T-cell (primary cell): ENCODE measurements at regions not wholly inside any gene's neighbourhood (a gene's known extent, or its start where the extent isn't known, plus 50 kb on each side); places are given as distances from the start of the nearest gene placed in this dataset.

Source experiments
- ATAC-seq, 4 experiments: fragments of 200-7000 bp in 3 of 4; fragments of 150-1000 bp in 1 of 4; cut with Tn5 transposase; replicated peaks in 1 of 4; 1 replicate in 3 of 4; 2 replicates in 1 of 4; pipeline ENCODE4 v1.10.0; 2021; ENCODE audit warnings: moderate library complexity in 3 of 4, mild to moderate bottlenecking in 2 of 4, moderate number of reproducible peaks in 1 of 4
- CTCF ChIA-PET, 2 donors: fragments of 300-600 bp; sonication (Branson Sonifier 250); formaldehyde crosslinking; loops; one replicate each; lab custom pipeline; 2022; ENCODE audit warnings: antibody characterized with exemption in 2 of 2; lab: Charles Lee
- POLR2A ChIA-PET, 2 donors: fragments of 300-600 bp; sonication (Branson Sonifier 250); formaldehyde crosslinking; loops; one replicate each; lab custom pipeline; 2022; ENCODE audit warnings: antibody characterized with exemption in 2 of 2; lab: Charles Lee
- DNase-seq, 35 experiments: peaks; one replicate each; pipeline versions ENCODE4 v3.0.0 to v3.0.0-alpha.2; 2013 to 2023
- H3K27ac ChIP-seq: one replicate; pipeline ENCODE4 v1.5.1; 2013; ENCODE audit warnings: low read length
- H3K27me3 ChIP-seq, 2 experiments: replicated peaks in 1 of 2; 1 replicate in 1 of 2; 2 replicates in 1 of 2; pipeline versions ENCODE4 v1.6.1 to v1.7.0; 2013; ENCODE audit warnings: low read length in 1 of 2, mixed read lengths in 1 of 2; ENCODE audit not compliant: control insufficient read depth in 2 of 2, insufficient read depth in 2 of 2; ENCODE audit errors: extremely low read depth in 1 of 2
- H3K36me3 ChIP-seq, 2 donors: 1 replicate in 1 of 2; 2 replicates in 1 of 2; pipeline versions ENCODE4 v1.6.1 to v1.7.0; 2013; ENCODE audit warnings: low read length in 1 of 2; ENCODE audit not compliant: control insufficient read depth in 2 of 2, insufficient read depth in 1 of 2; ENCODE audit errors: extremely low read depth in 1 of 2
- H3K4me1 ChIP-seq, 2 experiments: 1 replicate in 1 of 2; 2 replicates in 1 of 2; pipeline versions ENCODE4 v1.6.1 to v1.7.0; 2013; ENCODE audit warnings: low read length in 2 of 2, mixed read lengths in 1 of 2; ENCODE audit not compliant: insufficient read depth in 2 of 2, control insufficient read depth in 1 of 2; ENCODE audit errors: extremely low read depth in 1 of 2
- H3K4me3 ChIP-seq, 2 donors: 1 replicate in 1 of 2; 2 replicates in 1 of 2; pipeline versions ENCODE4 v1.5.1 to v1.7.0; 2013; ENCODE audit warnings: mild to moderate bottlenecking in 2 of 2, low read length in 1 of 2, moderate library complexity in 1 of 2; ENCODE audit not compliant: control insufficient read depth in 1 of 2; ENCODE audit errors: extremely low read depth in 1 of 2
- H3K9me3 ChIP-seq: 2 replicates; pipeline ENCODE4 v1.7.0; 2013
- H3K27ac Mint-ChIP-seq, 2 donors: one replicate each; pipeline ENCODE4 v1.8.0; 2020 to 2021; ENCODE audit warnings: mild to moderate bottlenecking in 2 of 2, mixed read lengths in 2 of 2
- H3K27me3 Mint-ChIP-seq, 2 donors: one replicate each; pipeline ENCODE4 v1.8.0; 2021 to 2022; ENCODE audit warnings: mixed read lengths in 2 of 2
- H3K36me3 Mint-ChIP-seq: one replicate; pipeline ENCODE4 v1.8.0; 2021; ENCODE audit warnings: mixed read lengths
- H3K4me1 Mint-ChIP-seq, 3 donors: one replicate each; pipeline ENCODE4 v1.8.0; 2020 to 2022; ENCODE audit warnings: mixed read lengths in 3 of 3, mild to moderate bottlenecking in 1 of 3
- H3K4me3 Mint-ChIP-seq, 3 donors: one replicate each; pipeline ENCODE4 v1.8.0; 2020 to 2022; ENCODE audit warnings: mild to moderate bottlenecking in 3 of 3, mixed read lengths in 3 of 3, moderate library complexity in 3 of 3
- H3K9me3 Mint-ChIP-seq, 3 donors: one replicate each; pipeline ENCODE4 v1.8.0; 2020 to 2022; ENCODE audit warnings: mixed read lengths in 3 of 3
- WGBS: methylation state at CpG from one replicate; pipeline ENCODE4 v1.1.5; 2013; ENCODE audit warnings: missing lambda C conversion rate; ENCODE audit not compliant: insufficient coverage; 5-methylcytosine and 5-hydroxymethylcytosine counted together

DNA sequence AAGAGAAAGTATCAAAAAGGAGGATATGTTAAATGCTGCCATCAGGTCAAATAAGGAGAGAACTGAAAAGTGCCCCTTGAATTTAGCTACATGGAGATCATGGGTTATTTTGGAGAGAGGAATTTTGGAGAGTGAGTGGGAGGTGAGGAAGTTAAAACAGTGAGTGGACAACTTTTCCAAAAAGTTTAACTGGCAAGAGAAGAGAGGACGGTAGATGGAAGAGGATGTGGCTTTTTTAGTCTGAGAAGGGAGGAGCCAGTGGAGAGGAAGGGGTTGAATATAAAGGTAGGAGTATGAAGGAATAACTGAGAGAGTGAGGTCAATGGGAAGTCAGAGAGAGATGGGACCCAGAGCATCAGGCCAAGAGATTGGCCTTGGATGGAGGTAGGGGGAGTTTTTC is 62.5 kb upstream of the NFE2L2 start:
- Histone ChIP-seq H3K27ac (no peak overlapping the region), H3K4me3 (no peak overlapping the region), H3K9me3 (no peaks in the 10 kb centered on the region), H3K27me3 (no peaks in the 10 kb centered on the region), H3K4me1 (peaks cover 5 to 8% of the 10 kb centered on the region in 2 experiments), H3K36me3 (peaks cover 0 to 2% of the 10 kb centered on the region in 2 donors)
- ChIA-PET POLR2A (interaction anchor here in 1 of 2 donors (0.7 kb wide), 1 partner anchor 163 kb away, joined by 4 read pairs; no protein-coding TSS in a partner anchor), CTCF (interaction anchor here (1.1 to 2.1 kb wide), 3 partner anchors 9 to 16 kb away, joined by 3 to 9 read pairs (median 3); no protein-coding TSS in a partner anchor)
- H3K36me3 Mint-ChIP-seq = peaks cover 8% of the 10 kb centered on the region
- no peaks in the 10 kb centered on the region for H3K27me3 Mint-ChIP-seq
- no peak for DNase-seq
- no peaks in the 10 kb centered on the region for H3K9me3 Mint-ChIP-seq
- no peak overlapping the region for H3K27ac Mint-ChIP-seq
- 8% methylated on average over 1 of the region's 1 CpG for whole genome bisulfite sequencing
- peak in 2 of 4 experiments; percentile 51 to 56 for ATAC-seq
- H3K4me3 Mint-ChIP-seq = no peak overlapping the region
- H3K4me1 Mint-ChIP-seq = peaks cover 7 to 16% (median 16%) of the 10 kb centered on the region in 3 donors

DNA sequence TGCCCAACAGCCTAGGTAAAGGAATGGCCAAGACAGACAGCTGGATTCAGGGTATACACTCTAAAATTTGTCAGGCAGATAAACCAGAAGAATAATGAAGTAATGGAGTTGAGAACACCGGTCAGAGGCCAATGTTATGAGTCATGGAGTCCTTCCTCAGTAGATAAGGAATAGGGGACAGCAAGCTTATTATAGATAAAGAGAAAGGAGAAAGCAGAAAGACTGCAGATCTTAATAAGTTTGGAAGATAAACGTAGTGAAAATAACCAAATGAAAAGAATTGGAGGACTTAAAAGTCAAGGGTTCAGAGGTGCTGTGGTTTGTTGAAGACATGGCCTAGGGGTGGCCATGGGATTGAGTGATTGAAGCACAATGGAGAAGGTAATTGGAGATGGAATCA is 63.5 kb upstream of the NFE2L2 start:
- no peak overlapping the region for H3K4me3 ChIP-seq
- ATAC-seq (no peak), DNase-seq (no peak)
- H3K4me1 ChIP-seq = peaks cover 5 to 10% of the 10 kb centered on the region in 2 experiments
- no peak overlapping the region for H3K27ac Mint-ChIP-seq
- H3K9me3 ChIP-seq = no peaks in the 10 kb centered on the region
- no peaks in the 10 kb centered on the region for H3K27me3 ChIP-seq
- WGBS = 95% methylated on average over 2 of the region's 2 CpGs
- ChIA-PET POLR2A (no interaction called here), CTCF (interaction anchor here in 1 of 2 donors (0.7 kb wide), 1 partner anchor 103 kb away, joined by 3 read pairs; no protein-coding TSS in a partner anchor)
- H3K4me1 Mint-ChIP-seq = peaks cover 12 to 20% (median 17%) of the 10 kb centered on the region in 3 donors
- H3K27me3 Mint-ChIP-seq = no peaks in the 10 kb centered on the region
- peaks cover 3% of the 10 kb centered on the region for H3K36me3 Mint-ChIP-seq
- H3K9me3 Mint-ChIP-seq = no peaks in the 10 kb centered on the region
- H3K36me3 ChIP-seq = no peaks in the 10 kb centered on the region
- no peak overlapping the region for H3K27ac ChIP-seq
- H3K4me3 Mint-ChIP-seq = no peak overlapping the region

GRCh38 chr2:177329064-177329463 is 63.5 kb upstream of the AGPS start:
- H3K36me3 Mint-ChIP-seq = no peaks in the 10 kb centered on the region
- ChIA-PET POLR2A (no interaction called here), CTCF (interaction anchor here (0.7 to 1.9 kb wide), 4 partner anchors 22 to 165 kb away, joined by 3 to 6 read pairs (median 3); no protein-coding TSS in a partner anchor)
- peak in 17 of 35 experiments; percentile 10 to 47 (median 20) for DNase-seq
- no peaks in the 10 kb centered on the region for H3K9me3 Mint-ChIP-seq
- peak overlapping the region in 1 of 2 donors; percentile 13 for H3K27ac Mint-ChIP-seq
- no peaks in the 10 kb centered on the region for H3K9me3 ChIP-seq
- WGBS = no CpG with 5 or more reads among the region's 4 CpGs
- no peak overlapping the region for H3K4me3 Mint-ChIP-seq
- peak; percentile 20 to 66 (median 26) for ATAC-seq
- H3K4me1 Mint-ChIP-seq = peaks cover 12 to 20% (median 17%) of the 10 kb centered on the region in 3 donors
- no peaks in the 10 kb centered on the region for H3K36me3 ChIP-seq
- H3K4me3 ChIP-seq = no peak overlapping the region
- H3K27me3 ChIP-seq = no peaks in the 10 kb centered on the region
- peaks cover 5 to 10% of the 10 kb centered on the region in 2 experiments for H3K4me1 ChIP-seq
- H3K27me3 Mint-ChIP-seq = no peaks in the 10 kb centered on the region
- H3K27ac ChIP-seq = no peak overlapping the region

- H3K4me1 ChIP-seq = peaks cover 5 to 9% of the 10 kb centered on the region in 2 experiments
- H3K27me3 Mint-ChIP-seq = no peaks in the 10 kb centered on the region
- DNase-seq = no peak
These were observed 61.0 kb upstream of the AGPS start for GRCh38 chr2:177331466-177331997.

DNA sequence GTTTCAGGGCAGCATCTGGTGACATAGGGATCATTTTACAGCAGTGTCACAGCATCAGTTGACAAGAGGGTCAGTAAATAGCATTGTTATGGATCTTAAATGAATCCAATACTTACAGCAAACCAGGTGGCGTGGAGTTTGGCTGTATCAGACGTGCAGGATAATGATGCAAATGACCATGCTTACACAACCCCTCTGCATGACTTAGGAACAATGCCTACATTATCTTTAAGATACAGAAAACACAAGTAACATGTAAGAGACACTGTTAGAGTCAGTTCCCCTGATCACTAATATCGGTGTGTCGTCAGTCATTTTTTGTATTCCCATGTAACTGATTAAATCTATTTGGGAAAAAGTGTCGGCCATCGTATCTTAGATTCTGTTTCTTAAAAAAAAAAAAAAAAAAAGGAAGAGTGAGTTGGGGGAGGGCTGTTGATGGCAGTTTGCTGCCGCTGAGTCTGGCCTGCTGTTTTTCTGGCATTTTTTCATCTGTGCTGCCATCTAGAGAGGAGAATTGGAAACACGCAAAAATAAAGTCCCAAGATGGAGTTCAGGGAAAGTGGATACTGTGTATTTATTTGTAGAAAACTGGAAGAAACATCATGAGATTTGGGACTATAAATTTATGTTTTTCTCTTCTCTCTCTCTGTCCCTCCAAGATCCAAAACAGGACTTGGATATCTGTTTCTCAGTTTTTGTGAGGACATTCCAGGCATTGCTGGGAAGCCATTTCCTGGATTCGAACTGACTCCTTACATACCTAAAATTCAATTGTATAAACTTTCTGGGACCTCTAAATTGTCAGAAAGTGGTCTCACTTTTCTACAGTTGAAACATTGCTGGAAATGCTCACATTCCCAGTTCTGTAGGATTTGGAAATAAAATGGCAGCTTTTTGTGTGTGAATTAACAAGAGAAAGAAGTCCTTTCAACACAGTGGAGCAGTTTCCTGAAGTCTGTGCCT is 60.3 kb upstream of the AGPS start:
- Histone ChIP-seq H3K9me3 (no peaks in the 10 kb centered on the region), H3K36me3 (no peaks in the 10 kb centered on the region), H3K4me1 (peaks cover 2 to 5% of the 10 kb centered on the region in 2 experiments), H3K27me3 (no peaks in the 10 kb centered on the region), H3K4me3 (no peak overlapping the region), H3K27ac (no peak overlapping the region)
- no peaks in the 10 kb centered on the region for H3K9me3 Mint-ChIP-seq
- WGBS = 35% methylated on average over 2 of the region's 9 CpGs
- POLR2A ChIA-PET = interaction anchor here in 1 of 2 donors (0.6 kb wide), 1 partner anchor 65 kb away, joined by 5 read pairs; no protein-coding TSS in a partner anchor
- H3K36me3 Mint-ChIP-seq = no peaks in the 10 kb centered on the region
- CTCF ChIA-PET = interaction anchor here (0.6 to 5.6 kb wide), 14 partner anchors 9 to 184 kb away, joined by 3 to 145 read pairs (median 8); partner anchors contain the start of gene NFE2L2 (in 2 of the 2)
- peak; percentile 77 to 86 (median 79) for ATAC-seq
- no peaks in the 10 kb centered on the region for H3K27me3 Mint-ChIP-seq
- H3K4me3 Mint-ChIP-seq = peak overlapping the region in 1 of 3 donors; percentile 13
- H3K27ac Mint-ChIP-seq = peak overlapping the region in 1 of 2 donors; percentile 73
- H3K4me1 Mint-ChIP-seq = peaks cover 12 to 20% (median 17%) of the 10 kb centered on the region in 3 donors
- peak in 30 of 35 experiments; percentile 8 to 79 (median 23) for DNase-seq

More at GRCh38 chr2:177331466-177331997, 61.0 kb upstream of the AGPS start:
- Histone ChIP-seq H3K36me3 (no peaks in the 10 kb centered on the region), H3K9me3 (no peaks in the 10 kb centered on the region), H3K27ac (no peak overlapping the region), H3K4me3 (no peak overlapping the region), H3K27me3 (no peaks in the 10 kb centered on the region)
- no peaks in the 10 kb centered on the region for H3K9me3 Mint-ChIP-seq
- POLR2A ChIA-PET = interaction anchor here in 1 of 2 donors (0.6 kb wide), 2 partner anchors 16 to 64 kb away, joined by 3 to 5 read pairs; no protein-coding TSS in a partner anchor
- H3K36me3 Mint-ChIP-seq = no peaks in the 10 kb centered on the region
- peak overlapping the region in 1 of 2 donors; percentile 73 for H3K27ac Mint-ChIP-seq
- peak overlapping the region in 1 of 3 donors; percentile 13 for H3K4me3 Mint-ChIP-seq
- H3K4me1 Mint-ChIP-seq = peaks cover 12 to 20% (median 17%) of the 10 kb centered on the region in 3 donors
- WGBS = no CpG with 5 or more reads among the region's 7 CpGs
- ATAC-seq = no peak
- CTCF ChIA-PET = interaction anchor here (0.6 to 2.0 kb wide), 5 partner anchors 26 to 167 kb away, joined by 3 to 14 read pairs (median 4); no protein-coding TSS in a partner anchor

GRCh38 chr2:177332992-177333388 is 59.6 kb upstream of the AGPS start:
- H3K27ac Mint-ChIP-seq = no peak overlapping the region
- peaks cover 0 to 5% of the 10 kb centered on the region in 2 experiments for H3K4me1 ChIP-seq
- DNase-seq = no peak
- H3K4me3 Mint-ChIP-seq = no peak overlapping the region
- no peak for ATAC-seq
- 72% methylated on average over 2 of the region's 5 CpGs for WGBS
- H3K4me1 Mint-ChIP-seq = peaks cover 12 to 20% (median 17%) of the 10 kb centered on the region in 3 donors
- POLR2A ChIA-PET = no interaction called here
- no peak overlapping the region for H3K27ac ChIP-seq
- no peaks in the 10 kb centered on the region for H3K27me3 ChIP-seq
- no peaks in the 10 kb centered on the region for H3K36me3 ChIP-seq
- H3K9me3 ChIP-seq = no peaks in the 10 kb centered on the region
- no peaks in the 10 kb centered on the region for H3K27me3 Mint-ChIP-seq
- H3K9me3 Mint-ChIP-seq = no peaks in the 10 kb centered on the region
- CTCF ChIA-PET = interaction anchor here (0.5 to 5.6 kb wide), 18 partner anchors 8 to 397 kb away, joined by 3 to 145 read pairs (median 4); partner anchors contain the start of gene NFE2L2 (in 2 of the 2)
- H3K4me3 ChIP-seq = no peak overlapping the region
- no peaks in the 10 kb centered on the region for H3K36me3 Mint-ChIP-seq
